AG04449 (cell line): ENCODE measurements at regions not wholly inside any gene's neighbourhood (a gene's known extent, or its start where the extent isn't known, plus 50 kb on each side); places are given as distances from the start of the nearest gene placed in this dataset.

ENCODE experiments used
- CTCF ChIA-PET: fragments of 350-600 bp; formaldehyde crosslinking; extraction: SDS; loops from one replicate; lab custom pipeline; 2021; ENCODE audit warnings: antibody characterized with exemption; lab: Yijun Ruan, JAX
- POLR2A ChIA-PET: fragments of 400-600, 350-600 bp; formaldehyde crosslinking; extraction: SDS; loops from one replicate; lab custom pipeline; 2020; ENCODE audit warnings: antibody characterized with exemption, inconsistent platforms; lab: Yijun Ruan, JAX
- DNase-seq: peaks from one replicate; pipeline ENCODE4 v3.0.0-alpha.2; 2010; ENCODE audit warnings: low read depth, low spot score
- H3K4me3 ChIP-seq: 2 replicates; pipeline ENCODE4 v1.5.1; 2011; ENCODE audit warnings: low read depth, mild to moderate bottlenecking, control low read depth, low read length
- TF ChIP-seq, protein P1 (sequence below): IDR thresholded peaks from one replicate; pipeline ENCODE4 v1.5.1; 2011; ENCODE audit warnings: mild to moderate bottlenecking, moderate library complexity, low read length, control low read depth, inconsistent platforms; ENCODE audit not compliant: insufficient read depth; ENCODE audit errors: missing control alignments

DNA sequence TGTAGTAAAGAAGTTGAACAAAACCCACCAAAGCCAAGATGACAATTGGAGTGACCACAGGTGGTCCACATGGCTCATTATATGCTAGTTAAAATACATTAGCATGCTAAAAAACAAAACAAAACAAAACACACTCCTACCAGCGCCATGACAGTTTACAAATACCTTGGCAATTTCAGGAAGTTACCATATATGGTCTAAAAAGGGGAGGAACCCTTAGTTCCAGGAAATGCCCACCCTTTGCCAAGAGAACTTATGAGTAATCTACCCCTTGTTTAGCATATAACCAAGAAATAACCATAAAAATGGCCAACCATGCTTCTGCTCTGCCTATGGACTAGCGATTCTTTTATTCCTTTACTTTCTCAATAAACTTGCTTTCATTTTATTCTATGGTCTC, 979.1 kb upstream of the POT1 start:
- CTCF ChIA-PET, result no interaction called here
- POLR2A ChIA-PET, result no interaction called here
- H3K4me3 ChIP-seq, result no peak overlapping the region
- TF ChIP-seq, protein P1, sequence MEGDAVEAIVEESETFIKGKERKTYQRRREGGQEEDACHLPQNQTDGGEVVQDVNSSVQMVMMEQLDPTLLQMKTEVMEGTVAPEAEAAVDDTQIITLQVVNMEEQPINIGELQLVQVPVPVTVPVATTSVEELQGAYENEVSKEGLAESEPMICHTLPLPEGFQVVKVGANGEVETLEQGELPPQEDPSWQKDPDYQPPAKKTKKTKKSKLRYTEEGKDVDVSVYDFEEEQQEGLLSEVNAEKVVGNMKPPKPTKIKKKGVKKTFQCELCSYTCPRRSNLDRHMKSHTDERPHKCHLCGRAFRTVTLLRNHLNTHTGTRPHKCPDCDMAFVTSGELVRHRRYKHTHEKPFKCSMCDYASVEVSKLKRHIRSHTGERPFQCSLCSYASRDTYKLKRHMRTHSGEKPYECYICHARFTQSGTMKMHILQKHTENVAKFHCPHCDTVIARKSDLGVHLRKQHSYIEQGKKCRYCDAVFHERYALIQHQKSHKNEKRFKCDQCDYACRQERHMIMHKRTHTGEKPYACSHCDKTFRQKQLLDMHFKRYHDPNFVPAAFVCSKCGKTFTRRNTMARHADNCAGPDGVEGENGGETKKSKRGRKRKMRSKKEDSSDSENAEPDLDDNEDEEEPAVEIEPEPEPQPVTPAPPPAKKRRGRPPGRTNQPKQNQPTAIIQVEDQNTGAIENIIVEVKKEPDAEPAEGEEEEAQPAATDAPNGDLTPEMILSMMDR, result no peak
- DNase-seq, result no peak

DNA sequence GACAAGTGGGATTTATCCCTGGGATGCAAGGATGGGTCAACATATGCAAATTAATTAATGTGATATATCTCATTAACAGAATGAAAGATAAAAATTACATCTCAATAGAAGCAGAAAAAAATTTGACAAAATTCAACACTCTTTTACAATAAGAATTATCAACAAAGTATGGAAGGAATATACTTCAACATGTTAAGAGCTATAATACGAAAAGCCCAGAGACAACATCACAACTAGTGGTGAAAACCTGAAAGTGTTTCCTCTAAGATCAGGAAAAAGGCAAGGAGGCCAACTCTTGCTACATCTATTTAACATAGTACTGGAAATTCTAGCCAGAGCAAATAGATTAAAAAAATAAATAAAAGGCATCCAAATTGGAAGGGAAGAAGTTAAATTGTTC, 970.0 kb upstream of the POT1 start:
- DNase-seq, result no peak
- TF ChIP-seq, protein P1, result no peak
- CTCF ChIA-PET, result no interaction called here

DNA sequence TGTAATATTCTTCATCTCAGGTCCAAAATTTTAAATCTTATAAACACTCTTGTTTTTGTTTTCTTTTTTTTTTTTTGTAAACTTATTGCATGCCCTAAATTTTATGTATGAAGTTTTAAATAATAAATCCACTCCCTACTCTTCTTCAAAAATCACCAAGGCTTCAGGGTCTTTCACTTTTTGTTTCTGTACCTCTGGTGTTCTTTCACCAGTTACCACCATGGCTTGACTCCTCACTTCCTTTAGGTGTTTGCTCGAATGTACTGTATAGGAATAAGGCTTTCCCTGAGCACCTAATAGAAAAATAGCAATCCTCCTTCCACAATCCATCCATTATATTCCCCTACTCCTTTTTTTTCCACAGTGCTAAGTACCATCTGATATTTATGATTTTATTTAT, 962.8 kb upstream of the POT1 start:
- ChIA-PET POLR2A (no interaction called here), CTCF (no interaction called here)
- H3K4me3 ChIP-seq, result no peak overlapping the region
- no peak for DNase-seq
- TF ChIP-seq, protein P1, result no peak

More for the DNA sequence above, 970.0 kb upstream of the POT1 start:
- no peak overlapping the region for H3K4me3 ChIP-seq
- POLR2A ChIA-PET, result no interaction called here

DNA sequence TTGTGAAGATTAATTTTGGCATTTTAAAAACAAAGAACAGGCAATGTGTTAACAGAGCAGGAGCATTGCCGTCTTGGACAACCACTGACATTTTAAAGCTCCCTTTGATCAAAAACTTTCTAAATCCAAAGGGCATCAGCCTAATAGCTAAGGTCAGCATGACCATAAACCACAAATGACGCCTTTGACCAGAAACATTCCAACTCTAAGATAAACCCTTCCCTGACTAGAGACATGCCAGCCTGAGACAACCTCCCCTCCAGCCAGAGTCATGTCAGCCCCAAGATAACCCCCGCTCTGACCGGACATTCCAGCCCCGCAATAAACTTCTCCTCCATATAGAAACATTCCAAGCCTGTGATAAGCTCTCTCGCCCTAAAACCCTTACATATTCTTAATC, 949.4 kb upstream of the POT1 start:
- POLR2A ChIA-PET, result no interaction called here
- H3K4me3 ChIP-seq, result no peak overlapping the region
- TF ChIP-seq, protein P1, result no peak
- DNase-seq, result no peak
- CTCF ChIA-PET, result no interaction called here

DNA sequence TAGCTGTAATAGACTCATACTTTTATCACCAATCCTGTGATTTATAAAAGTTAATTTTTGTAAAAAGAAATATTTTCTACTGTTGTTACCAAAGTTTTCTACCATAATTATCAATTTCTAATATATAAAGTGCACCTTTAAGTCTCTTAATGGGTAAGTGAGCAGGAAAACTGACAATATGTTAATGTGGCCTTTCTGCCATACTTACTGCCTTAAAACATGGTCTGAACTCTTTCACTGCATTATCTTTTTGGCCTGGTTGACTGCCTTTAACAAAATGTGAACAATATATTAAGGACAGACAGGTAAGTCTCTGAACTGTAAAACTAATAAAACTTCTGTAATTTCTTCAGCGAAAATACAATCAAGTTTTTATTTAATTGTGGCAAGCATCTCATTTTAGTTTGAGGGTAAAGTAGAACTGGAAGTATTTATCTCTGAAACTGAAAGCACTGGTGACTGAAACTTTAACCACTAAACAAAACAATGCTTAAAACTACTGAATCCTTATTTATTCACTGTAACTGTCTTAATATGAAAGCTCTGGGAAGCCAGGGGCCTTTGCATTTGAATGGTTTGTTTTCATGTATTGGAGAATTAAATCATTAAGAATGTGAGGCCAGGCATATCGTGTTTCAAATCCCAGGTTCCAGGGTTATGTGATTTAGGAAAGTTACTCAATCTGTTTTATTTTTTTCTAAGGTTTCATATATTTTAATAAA, 948.8 kb upstream of the POT1 start:
- no peak overlapping the region for H3K4me3 ChIP-seq
- POLR2A ChIA-PET, result no interaction called here
- TF ChIP-seq, protein P1, result no peak
- CTCF ChIA-PET, result no interaction called here
- DNase-seq, result no peak

DNA sequence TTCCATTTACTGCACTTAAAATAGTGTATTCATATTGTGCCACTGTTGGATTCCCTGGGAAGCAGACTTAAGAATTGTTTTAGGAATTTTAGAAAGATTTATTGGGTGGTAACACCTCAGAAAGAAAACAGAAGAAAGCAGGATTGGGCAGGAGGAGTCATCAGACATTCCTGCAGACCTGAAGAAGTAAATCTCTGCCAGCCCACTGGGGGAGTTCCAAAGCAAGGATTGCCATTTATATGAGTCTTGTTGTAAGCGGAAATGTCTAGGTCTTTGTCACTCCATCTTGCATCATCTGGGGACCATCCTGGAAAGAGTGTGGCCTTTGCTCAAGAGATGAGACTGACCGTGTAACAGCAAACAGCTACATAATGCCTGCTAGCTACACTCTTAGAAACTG, 947.6 kb upstream of the POT1 start:
- ChIA-PET CTCF (no interaction called here), POLR2A (no interaction called here)
- no peak for DNase-seq
- no peak overlapping the region for H3K4me3 ChIP-seq
- TF ChIP-seq, protein P1, result no peak
